Activated CD4-positive, alpha-beta T cell treated with anti-CD3 and anti-CD28 coated beads, Interleukin-2, Interleukin-4, amounts not matched to agents 100 ng/mL and 50 ng/mL, durations not matched to agents 16 hours and 8 hours (primary cell): ENCODE measurements at regions not wholly inside any gene's neighbourhood (a gene's known extent, or its start where the extent isn't known, plus 50 kb on each side); places are given as distances from the start of the nearest gene placed in this dataset.

Experiments used
- DNase-seq: peaks from one replicate; pipeline ENCODE4 v3.0.0-alpha.2; 2020; ENCODE audit warnings: low spot score

DNA sequence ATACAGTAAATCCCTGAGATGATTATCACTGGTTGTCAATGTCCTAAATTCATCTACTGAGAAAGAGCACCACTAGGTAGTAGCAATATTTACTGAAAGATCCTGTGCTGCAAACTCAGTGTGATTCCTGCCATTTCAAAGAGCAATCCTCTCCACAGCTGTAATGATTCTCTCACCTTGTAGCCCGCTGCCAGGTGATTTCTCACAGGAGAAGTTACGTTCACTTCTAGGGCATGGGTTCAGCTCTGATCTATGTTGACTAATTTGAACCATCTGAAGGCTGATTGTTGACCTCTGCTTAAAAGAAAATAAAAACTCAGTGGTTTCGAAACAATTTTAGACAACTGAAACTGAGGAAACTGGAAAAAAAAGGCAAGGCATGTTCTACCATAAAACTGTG lies 197.0 kb downstream of the FAT4 start:
- DNase-seq: no peak

DNA sequence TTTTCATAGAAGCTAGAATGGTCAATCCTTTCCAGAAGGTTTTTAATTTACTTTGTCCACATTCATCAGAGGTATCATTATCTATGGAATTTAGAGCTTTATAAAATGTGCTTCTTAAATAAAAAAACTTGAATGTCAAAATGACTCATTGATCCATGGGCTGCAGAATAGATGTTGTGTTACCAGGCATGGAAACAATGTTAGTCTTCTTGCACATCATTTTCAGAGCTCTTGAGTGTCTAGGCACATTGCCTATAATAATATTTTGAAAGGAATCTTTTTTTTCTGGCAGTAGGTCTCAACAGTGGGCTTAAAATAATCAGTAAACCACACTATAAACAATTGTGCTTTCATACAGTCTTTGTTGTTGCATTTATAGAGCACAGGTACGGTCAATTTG lies 200.3 kb downstream of the FAT4 start:
- DNase-seq: no peak

DNA sequence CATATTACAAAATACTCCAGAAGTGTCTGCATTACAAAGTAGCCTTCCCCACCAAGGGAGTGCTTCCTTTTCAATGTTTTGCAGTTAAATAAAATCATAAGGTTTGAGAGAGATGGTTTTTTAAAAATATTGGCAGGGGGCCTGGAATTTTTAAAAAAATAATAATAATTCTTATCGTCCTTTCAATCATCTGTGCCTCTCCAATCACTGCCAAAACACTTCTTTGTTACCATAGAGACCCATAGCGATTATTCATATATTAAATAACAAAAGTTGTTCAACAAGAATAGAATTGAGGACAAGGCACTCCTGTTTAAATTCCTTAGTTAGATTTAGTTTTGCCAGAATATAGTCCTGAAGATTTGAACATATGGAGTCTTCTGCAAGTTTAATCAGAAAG lies 203.1 kb downstream of the FAT4 start:
- no peak for DNase-seq

DNA sequence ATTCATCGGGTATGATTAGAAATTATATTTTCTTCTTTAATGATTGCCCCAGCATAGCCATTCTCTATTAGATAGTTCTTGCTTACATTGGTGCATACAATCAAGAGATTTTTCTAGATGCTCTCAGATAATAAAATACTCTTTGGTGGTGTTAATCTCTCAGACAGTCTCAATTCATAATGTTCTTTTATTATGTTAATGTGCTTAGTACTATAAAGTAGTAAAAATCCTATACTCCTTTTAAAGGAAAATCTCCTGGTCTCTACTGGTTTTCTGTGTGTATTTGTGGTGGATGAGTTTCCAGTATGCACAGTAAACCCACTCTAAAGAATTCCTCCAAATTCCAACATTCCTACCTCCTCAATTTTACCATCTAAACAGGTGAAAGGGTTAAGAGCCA lies 203.5 kb downstream of the FAT4 start:
- DNase-seq: no peak

DNA sequence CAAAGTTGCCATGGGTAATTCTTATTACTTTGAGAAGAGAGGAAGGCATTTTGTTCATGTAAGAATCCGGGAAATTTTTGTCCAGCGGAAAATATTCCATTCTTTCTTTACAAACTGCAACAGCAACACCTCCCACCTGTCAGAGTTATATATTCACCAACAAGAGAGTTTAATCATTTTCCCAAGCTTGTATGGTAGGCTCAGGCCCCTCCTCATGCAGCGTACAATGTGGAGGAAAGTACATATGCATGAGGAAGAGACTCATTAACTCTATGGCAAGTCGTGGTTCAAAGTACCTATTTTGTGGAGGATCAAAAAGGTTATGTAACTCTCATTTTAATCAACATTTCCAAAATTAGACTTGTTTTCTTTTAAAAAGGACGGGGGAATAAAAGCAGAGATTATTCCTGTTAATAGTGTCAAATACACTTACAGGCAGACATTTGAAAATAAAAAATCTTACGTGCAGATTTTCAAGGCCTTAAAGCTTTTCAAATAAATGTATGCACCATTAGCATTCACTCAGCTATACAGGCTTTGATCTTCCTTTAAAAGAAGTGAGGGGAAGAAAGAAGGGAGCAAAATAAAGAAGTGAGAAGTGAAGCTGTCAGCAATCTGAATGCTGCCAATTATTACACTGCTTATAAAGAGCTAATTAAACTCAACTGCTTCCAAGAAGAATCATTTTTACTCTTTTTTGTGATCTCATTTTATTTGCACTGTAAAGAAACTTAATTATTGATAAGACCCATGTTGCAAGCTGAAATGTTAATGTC lies 204.8 kb downstream of the FAT4 start:
- no peak for DNase-seq

DNA sequence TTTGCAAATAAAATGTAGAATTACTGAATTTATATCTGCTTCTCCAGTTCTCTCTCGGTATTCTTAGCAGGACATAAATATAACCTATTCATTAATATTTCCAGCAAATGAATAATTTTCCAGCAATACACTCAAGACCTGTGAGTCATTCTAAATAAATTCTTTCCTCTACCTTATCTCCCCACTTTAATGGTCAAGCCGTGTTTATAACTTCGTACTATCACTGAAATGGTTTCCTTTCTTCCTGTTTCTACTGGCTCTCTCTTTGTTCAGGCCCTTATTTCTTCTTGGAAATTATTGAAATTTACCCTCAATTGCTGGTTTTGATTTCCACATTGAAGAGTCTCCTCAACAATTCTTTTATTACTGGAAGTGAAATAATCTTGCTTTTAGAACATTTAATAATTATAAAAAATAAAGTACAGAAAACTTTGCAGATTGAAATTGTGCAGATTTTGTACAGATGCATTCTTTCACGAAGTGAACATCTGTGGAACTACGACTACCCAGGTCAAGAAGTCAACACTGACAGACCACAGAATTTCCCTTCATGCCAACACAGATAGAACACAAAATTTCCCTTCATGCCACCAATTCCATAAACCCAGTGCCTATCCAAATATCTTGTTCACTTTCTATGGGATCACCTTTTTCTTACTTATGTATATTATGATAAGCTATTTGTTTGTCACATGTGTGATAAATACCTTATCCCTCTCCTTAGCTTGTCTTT lies 205.7 kb downstream of the FAT4 start:
- DNase-seq: no peak

DNA sequence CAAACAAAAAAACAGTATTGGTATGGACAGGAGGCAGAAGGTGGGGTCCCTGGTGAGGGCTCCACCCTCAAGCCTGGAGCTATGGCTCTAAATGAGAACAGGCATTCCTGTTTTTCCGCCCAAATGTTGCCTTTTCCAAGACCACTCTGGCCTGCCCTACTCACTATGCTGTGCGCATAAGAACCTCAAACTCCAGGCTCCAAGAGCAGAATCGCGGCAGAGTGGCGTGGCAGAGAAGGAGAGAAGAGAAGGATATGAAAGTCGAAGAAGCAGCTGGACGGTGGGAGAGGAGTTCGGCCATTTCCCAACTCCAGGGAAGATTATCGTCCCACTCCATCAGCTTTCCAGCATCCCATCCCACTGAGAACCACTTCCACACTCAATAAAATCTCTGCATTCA lies 207.8 kb downstream of the FAT4 start:
- no peak for DNase-seq

DNA sequence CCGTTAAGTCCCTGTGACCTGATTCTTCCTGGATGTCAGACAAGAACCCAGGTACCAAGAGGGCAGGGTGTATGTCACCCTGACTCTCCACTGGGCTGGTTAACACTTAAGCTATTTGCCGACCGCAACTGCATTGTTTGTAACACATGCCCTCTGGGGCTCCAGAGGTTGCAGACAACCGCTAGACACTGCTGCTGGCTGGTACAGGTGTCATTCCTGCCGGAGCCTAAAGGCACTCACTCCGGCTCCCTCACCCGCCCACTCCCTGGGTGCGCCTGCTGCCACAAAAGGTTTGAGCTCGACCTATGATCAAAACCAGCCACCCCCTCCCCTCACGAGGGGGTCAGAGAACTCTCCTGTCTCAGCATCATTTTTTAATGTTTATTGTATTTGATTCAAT lies 208.2 kb downstream of the FAT4 start:
- no peak for DNase-seq

DNA sequence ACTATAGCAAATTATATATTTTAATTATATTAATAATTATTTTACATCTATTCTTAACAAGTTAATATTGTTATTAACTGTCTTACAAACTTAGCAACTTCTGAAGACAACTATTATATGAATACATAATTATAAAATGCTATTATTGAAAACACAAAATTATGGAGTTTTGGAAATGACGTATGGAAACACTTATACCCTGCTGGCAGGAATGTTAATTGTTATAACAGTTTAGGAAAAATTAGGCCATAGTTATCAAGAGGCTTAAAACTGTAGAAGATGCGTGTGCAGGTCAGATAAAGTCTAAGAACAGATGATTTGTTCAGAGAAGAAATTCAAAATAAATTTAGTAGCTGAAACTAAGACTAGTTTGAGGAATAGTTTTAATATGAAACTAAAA lies 211.7 kb downstream of the FAT4 start:
- DNase-seq: no peak

DNA sequence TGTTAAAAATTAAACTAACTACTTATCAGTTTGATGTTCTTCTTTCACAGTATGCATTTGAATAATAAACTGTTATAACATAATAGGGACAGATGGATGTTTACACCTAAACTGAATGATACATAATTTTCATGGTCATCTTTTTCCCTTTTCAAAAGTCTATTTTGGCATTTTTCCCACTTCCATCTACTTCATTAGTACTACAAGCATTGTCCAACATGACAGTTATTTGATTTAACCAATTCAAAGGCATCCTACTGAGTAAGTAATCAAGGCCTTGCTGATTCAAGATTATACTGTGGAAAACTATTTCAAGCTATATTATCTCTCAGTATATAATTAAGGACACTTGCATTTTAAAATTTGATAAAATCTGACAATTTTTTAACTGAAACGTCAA lies 212.9 kb downstream of the FAT4 start:
- no peak for DNase-seq

DNA sequence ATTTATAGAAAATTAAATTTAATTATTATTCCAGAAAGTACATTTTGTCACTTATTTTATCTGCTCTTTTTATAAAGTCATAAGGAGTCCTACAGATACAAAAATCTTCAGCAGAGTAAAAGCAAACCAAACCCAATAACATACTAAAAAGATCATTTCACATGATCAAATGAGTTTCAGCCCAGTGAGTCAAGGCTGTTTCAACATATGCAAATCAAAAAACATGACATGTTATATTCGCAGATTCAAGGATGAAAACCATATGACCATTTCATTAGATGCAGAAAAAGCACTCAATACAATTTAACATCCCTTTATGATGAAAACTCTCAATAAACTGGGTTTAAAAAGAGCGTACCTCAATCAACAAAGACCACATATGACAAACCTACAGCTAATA lies 214.3 kb downstream of the FAT4 start:
- no peak for DNase-seq

DNA sequence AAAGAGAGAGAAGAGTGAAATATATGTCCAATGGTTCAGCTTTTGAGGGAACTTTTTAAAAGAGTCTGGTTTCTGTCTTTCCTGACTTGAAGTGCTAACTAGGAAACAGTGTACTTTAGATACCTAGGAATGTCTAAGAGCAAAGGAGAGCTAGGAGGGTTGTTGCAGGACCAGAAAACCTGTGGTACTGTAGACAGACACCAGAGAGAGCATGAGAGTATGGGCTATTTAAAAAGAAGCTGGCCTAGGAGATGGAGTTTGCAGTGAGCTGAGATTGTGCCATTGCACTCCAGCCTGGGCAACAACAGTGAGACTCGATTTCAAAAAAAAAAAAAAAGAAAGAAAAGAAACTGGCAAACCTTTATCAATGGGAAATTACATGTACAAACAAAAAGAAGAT lies 223.9 kb downstream of the FAT4 start:
- no peak for DNase-seq

DNA sequence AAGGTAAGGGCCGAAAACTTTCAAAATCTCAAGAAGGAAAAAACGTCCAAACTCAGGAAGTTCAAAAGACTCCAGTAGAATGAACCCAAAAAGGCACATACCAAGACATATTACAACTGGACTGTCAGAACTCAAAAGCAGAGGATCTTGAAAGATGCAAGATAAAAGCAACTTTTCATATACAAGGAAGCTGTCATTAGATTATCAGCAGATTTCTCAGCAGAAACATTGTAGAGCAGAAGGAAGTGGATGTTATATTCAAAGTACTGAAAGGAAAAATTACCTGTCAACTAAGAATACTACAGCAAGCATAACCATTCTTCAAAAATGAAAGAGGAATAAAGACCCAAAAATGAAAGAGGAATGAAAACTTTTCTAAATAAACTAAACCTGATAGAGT lies 224.9 kb downstream of the FAT4 start:
- DNase-seq: no peak

DNA sequence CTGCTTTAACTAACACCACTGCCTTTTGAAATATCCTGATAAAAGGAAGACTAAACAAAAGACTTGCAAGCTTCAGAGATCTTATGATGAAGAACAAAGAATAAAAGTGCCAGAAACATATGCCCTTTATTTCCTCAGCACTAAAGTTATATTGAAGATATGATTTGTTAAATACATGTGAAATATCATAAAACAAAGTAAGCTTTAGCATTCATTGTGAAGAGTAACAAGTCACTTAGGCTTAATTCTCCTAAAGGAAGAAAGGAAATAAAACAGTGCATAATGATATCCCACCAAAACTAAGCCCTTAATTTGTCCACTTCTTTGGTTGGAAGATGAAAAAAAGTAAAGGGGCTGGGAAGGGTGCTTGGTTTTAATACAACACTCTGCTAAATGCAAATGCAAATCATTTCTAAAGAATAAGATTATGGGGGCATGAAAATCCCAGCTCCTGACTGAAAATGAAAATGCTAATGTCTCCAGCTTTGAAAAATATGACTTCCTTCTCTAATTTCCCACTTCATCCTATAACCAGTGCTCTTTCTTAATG lies 227.2 kb downstream of the FAT4 start:
- DNase-seq: no peak

DNA sequence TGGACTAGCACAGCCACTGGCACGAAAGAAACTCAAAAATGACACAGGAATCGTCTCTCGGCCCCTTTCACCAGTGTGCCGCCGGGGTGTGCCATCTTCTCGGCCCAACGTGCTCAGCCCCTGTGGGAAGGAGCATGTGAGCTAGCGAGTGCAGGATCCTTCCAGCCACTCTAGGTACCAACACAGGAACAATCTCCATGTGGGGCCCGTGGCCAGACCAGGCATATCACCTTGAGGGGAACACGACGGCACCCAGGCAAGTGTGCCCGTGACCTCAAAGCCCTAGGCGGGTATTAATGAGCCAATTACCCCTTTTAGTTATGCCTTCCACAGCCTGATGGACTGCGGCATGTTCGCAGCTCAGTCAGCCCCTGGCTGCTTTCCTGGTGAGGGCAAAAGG lies 231.5 kb downstream of the FAT4 start:
- DNase-seq: no peak

DNA sequence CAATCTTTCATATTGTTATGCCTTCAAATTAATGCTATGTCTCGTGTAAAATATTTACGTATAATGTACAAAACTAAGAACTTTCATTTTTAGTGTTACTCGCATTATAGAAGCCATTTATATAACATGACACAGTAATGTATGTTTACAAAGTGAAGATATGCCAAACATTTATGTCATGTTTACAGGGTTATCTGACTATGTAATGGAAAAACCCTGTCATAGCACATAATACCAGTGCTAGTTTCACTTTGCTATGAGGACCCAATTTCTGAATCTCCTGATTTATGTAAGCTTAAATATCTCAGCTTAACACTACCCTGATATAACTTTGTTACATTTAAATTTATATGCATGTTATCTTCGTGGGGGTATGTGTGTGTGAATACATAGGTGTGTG lies 233.1 kb downstream of the FAT4 start:
- no peak for DNase-seq

DNA sequence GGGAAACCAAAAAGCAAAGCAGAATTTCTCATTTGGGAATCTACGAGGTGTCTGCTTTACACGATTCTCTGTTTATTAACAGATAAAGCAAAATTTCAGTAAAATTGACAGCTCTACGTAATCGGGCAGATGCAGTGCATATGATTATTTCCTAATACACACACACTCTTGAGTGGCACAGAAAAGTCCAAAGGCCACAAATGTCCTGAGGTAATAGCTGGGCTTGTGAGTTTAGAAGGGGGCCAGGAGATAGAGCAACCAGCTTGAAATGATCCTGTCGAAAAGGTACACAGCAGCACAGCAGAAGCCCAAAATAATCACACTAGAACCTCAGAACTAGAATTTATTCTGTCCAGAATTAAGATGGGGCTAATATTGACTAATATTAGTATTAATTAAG lies 236.0 kb downstream of the FAT4 start:
- no peak for DNase-seq

DNA sequence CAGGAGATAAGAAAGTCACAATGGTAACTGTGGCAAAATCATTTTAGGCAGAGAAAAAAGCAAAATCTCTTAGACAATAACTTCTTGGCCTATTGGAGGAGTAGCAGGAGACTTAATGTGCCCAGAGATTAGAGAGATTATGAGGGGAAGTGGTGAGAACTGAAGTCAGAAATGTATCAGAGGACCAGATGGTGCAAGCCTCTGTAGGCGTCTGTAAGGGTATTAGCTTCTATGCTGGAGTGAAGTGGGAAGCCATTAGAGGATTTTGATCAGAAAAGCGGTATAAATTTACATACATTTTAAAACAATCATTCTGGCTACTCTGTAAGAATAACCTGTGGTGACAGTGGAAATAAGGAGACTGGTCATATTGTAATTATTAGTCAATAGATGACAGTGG lies 236.7 kb downstream of the FAT4 start:
- DNase-seq: no peak

DNA sequence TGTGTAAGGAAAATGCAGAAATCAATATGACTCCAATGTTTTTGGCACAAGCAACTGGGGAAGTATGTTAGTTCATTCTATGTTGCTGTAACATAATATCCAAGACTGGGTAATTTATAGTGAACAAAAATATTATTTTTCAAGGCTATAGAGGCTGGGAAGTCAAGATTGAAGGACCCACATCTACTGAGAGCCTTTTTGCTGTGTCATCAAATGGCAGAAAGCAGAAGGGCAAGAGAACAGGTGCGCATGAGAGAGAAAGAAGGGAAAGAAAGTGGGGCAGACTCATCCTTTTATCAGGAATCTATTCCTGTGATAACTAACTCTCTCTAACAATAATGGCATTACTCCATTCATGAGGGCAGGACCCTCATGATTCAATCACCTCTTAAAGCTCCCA lies 237.2 kb downstream of the FAT4 start:
- no peak for DNase-seq

DNA sequence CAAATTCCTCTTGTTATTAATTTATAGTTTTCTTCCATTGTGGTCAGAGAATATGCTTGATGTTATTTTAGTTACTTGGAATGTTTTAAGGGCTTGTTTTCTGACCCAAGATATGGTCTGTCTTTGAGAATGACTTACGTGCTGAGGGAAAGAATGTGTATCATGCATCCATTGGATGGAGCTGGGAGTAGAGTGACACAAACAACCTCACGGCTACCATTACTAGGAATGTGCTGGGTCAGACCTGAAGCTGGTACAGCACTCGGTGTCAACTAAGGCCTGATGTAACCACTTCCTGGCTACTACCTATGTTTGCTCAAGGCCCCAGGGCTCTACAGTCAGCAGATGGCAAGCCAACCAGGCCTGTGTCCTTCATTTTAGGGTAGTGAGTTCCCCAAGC lies 257.8 kb downstream of the FAT4 start:
- DNase-seq: no peak

DNA sequence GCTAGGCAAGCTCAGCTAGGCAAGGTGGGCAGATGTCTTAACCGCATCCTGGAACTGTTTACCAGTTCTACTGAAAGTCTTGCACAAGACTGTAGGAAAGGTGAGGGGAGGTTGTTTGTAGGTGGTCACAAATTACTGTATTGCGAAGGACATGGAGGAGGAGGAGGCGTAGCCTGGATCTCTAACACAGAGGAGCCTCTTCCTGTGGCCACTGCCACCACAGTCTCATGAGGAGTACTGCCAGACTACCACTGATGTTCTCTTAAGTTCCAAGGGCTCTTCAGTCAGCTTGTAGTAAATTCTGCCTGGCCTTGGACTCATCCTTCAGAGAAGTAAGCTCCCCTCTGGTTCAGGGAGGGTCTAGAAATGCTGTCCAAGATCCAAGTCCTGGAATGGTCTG lies 258.6 kb downstream of the FAT4 start:
- no peak for DNase-seq

DNA sequence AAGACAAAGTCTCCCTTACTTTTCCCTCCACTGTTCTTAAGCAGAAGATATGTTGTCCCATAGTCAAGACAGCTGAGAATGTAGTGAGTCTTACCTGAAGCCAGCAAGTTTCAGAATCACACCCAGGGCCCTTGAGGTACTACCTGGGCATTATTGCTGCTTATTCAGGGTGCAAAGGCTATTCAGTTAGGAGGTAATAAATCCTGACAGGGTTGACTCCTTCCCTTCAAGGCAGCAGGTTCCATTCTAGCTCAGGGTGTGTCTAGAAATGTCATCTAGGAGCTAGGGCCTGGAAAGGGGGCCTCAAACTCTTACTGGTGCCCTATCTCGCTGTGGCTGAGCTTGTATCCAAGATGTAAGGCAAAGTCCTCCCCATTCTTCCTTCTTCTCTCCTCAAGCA lies 259.0 kb downstream of the FAT4 start:
- DNase-seq: no peak

DNA sequence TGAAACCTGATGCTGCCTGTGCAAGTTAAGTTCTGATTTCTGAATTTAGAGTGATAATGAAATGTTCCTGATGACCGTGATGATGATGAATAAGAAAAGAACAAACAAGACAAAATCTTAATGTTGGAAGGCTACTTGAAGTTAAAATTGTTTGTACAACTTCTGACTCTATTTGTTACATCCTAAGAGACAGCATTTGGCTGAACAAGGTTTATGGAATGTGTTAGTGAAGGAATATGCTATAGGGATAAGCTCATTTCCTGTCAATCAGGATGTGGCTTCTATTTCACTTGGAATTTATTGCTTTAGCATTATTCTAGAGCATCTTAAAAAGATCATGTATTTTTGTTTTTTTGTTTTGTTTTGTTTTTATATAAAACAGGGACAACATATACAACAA lies 267.5 kb downstream of the FAT4 start:
- DNase-seq: no peak

DNA sequence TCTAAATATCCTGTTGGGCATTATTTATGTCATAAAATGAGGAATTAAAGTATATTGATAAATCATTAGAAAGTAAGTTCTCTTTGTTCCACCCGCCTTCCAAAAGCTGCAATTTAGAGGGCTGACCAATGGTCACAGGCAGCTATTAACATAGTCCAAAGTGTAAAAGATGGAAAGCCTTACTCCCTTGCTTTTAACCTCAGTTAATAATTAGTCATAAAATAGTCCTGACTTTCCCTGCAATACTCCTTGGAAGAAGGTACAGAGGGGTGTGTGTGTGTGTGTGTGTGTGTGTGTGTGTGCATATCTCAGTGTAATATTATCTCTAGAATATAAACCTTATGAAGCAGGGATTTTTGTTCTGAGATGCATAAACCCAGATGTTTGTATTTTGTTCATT lies 275.4 kb downstream of the FAT4 start:
- no peak for DNase-seq
